ENCODE measurements at regions not wholly inside any gene's neighbourhood (a gene's known extent, or its start where the extent isn't known, plus 50 kb on each side); places are given as distances from the start of the nearest gene placed in this dataset.

DNA sequence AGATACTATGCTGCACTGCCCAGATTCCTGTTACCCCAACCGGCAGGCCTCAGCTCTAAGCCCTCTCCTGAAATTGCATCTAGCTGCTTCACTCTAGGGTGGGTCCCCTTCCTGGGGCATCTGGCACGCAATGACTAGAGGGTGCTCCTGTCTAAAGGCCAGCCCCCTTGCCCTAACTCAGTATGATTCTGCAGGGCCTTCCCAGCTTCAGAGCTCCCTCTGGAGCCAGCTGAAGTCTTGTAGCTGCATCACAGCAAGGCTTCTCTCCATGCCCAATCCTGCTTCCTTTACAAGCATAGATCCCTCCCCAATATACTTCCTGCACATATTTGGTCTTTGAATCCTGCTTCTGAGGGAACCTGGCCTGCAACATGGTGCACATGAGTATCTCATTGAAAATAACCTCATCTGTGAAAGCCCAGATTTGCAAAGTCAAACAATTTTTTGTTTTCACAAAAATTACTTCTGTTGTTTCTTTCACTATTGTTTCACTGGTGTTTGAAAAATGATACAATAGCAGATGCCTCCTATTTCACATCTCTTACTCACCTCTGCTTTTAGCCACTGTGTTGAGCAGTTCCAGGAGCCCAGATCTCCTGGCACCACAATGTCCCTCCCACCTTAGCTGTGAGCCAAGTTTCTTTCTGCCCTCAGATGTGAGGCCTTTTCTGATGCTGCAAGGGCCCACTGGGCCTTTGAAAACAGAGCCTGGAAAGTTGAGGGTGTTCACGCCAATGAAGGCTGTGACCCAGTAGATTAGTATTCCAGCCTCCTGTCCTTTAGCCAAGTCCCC is 169.5 kb upstream of the EGLN3 start:
- no peak for DNase-seq

DNA sequence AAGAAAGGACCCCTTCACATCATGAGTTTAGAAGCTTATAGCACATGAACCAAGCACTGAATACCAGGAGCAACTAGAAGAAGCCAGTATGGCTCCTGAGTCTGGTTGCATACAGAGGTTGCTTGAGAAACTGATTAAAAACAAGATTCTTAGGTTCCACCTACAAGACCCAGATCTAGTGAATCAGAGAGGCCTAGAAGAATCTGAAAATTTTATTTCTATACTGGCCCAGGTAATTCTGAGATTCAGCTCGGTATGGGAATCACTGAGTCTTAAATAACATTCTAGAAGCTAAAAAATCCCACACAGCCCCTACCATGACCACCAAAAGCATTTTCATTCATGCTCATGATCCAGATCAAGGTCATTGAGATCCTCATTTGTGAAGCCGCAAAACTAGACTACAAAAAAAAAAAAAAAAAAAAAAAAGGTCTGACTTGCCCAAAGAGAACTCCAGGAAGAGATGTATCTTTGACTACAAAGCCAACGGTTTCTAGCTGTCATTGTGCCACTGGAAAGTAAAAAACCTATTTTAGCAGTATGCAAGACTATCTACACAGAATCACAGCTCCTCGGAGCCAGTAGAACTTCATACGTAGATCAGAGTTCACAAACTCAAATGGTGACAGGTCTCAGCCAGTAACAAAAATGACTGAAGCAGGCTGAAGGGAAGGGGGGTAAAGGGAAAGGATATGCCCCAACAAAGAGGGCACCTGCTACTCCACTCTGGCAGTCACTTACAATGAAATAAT is 168.4 kb upstream of the EGLN3 start:
- no peak for DNase-seq

DNA sequence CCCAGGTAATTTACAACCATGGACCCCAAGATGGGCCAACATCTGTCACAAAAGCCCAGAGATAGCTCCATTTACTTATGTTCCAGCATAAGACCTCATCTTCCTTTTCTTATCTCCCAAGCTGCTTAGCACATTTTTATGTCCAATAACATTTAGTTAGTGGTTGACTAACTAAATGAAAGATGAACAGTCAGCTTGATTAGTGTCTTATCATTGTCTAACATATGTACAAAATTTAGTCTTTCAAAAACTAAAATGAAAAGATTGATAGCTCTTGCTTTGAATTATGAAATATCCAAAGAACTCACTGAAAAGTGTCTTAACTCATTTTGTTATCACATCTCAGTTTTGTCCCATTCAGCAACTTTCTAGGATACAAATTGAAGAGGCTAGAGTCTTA is 163.1 kb upstream of the EGLN3 start:
- no peak for DNase-seq

DNA sequence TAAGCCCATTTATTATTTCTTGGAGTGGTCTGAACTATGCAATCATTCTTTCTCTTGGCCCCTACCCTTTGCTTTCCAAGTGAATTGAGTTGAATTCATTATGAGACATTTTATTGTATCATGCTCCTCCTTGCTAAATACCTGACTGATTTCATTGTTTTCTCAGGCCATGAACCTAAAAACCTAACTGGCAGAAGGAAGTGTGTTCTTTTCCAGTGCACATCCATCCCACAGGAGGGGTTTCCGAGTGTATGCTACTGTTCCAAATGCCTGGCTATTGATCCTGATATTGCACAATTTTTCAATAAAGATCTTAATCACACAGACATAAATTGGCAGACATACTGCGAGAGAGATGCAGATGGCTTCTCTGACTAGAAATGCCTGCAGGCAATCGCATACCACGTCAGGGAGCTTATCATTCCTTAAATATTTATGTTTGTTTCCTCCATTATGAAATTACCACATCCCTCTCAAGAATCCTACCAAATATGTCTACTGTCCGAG is 162.2 kb upstream of the EGLN3 start:
- no peak for DNase-seq

DNA sequence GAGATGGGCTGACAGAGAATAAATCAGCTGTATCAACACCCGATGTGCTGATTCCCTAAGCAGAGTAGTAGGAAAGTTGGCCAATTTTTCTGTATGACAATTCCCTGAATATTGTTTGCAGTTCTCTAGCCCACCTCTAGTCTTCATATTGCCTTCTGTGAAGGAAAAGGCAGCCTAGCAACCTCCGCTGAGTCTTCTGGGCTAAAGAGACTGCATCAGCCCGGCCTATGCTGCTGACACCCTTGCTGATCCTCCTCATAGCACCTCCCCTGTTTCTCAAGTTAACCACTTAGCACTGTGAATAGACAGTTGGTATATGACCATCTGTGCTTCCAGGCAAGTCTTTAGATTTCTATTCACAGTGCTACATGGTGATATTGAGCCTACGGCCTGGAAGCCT is 161.1 kb upstream of the EGLN3 start:
- no peak for DNase-seq

DNA sequence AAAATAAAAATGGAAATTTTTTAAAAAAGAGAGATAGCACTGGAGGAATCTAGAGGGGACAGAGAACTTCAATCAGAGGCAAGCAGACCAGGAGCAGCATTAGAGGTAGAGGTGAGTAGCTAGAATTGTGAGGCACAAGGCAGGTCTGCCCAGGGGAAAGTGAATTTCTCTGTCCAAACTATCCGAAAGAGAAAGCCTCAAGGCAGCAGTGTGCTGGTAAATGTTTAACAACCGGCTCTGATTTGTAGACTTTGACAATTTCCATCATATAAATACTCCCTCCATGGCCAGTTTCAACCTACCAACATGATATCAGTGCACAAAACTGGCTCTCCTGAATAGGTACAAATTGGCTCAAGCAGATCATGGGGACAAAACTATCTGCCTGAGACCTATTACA is 160.6 kb upstream of the EGLN3 start:
- DNase-seq: no peak

DNA sequence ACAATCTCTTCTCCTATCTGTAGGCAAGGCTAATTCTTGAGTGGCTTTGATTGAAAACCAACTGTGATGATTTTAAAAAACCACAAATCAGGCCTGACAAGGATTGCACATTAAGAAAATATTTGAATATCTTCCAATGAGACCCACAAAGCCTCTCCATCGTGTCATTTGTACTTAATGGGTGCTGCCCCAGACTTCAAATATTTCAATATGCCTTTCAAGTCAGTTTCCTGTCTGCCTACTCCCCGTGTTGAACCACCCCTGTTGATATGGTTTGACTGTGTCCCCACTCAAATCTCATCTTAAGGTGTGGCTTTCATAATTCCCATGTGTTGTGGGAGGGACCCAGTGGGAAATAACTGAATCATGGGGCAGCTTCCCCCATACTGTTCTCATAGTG is 159.7 kb upstream of the EGLN3 start:
- DNase-seq: no peak

DNA sequence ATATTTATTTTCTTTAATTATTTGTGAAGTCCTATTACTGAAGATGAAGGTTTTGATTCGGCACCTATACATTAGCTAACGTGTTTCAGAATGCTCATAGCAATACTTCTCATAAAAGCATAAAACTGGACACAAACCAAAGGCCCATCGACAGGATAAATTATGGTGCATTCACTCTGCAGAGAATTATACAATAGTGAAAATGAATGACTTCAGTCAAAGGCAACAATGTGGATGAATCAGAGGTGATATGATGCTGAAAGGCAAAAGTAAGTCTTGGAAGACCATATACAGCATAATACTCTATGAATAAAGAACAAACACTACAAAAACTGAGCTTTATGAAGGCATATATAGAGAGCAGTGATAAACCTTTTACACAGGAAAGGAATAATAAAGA is 156.6 kb upstream of the EGLN3 start:
- DNase-seq: no peak

DNA sequence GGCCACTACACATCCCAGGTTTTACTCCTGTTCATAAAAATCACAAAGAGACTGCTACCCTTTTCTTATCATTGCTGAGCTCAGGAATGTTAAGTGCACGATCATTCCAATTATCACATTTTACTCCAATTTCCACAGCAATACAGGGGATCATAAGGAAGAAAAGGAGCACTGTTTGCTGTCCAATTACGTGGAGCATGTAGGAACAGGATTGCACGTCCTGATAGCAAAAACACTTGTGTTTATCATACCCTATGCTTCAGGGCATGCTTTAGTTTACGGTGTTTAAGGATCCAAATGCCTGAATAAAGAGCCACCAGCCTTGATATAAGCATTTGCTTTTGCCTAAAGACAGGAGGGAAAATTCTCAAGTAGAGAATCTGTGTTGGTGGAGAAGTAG is 155.4 kb upstream of the EGLN3 start:
- no peak for DNase-seq

DNA sequence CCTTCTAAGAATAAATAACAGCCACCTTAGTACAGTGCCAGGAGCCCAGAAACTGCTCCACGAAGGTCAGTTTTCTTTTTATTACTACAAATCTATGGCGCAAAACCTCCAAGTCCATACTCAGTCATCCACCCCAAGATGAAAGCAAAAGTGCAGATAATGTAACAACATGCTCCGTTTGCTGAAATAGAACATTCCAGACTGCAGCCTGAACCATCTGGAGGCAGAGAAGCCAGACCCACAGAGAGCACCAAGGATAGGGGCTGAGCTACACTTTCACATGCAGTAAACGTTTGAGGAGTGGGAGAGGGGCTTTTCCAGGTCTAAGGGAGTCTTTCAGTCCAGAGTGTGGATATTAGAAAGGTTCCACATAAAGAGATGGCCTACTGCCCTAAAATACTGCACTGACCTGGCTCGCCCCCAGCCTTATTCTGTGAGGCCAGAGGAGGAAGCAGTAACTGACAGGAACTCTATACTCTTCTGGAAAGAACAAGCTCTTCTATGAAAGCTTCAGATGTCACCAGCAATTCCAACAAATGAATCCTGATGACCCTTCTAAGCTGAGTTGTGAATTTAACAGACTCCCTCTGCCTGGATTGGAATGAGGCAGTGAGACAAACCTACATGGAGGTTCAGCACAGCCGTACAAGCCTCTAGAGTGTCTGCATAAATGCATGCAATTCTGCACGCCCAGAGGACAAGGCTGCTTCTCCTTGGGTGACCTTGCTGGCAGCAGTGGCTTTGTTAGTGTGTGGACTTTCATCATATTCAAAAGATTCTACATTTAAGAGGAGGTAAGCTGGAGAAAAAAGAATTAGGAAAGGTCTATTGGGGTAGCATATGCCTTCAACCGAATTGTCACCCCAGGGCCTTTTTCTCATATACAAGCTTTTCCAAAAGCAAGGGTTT is 153.9 kb upstream of the EGLN3 start:
- no peak for DNase-seq

DNA sequence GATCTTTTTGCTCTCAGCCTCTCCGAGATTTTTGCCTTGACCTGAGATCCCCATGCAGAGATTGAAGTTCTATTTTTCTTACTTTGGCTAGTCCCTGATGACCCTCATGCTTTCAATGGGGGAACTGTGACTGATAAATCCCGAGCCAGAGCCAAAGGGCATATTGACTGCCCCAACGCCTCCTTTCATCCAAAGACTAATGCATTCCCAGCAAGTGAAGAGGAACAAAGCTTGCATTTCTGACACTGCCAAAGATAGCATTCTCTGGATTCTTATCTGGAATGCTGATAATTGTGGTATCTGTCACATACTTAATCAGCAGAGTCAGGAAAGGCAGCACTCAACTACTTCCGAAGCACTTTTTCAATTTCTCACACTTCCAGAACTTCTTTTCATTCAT is 152.3 kb upstream of the EGLN3 start:
- DNase-seq: no peak

DNA sequence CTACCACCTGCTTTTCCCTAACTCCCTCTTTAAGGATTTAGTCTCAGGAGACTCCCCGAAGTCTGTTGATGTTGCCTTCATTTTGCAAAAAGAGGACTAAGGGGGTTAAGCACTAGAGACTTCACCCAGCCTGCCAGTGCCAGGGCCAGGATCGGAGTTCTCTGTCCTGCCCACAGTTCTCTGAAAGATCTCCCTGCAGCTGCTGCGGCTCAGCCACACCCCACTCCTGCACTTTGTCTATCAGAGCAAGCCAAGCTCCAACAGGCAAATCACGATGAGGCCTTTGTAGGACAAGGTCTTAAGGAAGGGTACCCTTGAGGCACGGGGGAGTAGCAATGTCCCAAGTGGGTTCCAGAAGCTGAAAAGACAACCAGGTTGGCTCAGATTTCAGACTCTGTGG is 148.8 kb upstream of the EGLN3 start:
- no peak for DNase-seq

DNA sequence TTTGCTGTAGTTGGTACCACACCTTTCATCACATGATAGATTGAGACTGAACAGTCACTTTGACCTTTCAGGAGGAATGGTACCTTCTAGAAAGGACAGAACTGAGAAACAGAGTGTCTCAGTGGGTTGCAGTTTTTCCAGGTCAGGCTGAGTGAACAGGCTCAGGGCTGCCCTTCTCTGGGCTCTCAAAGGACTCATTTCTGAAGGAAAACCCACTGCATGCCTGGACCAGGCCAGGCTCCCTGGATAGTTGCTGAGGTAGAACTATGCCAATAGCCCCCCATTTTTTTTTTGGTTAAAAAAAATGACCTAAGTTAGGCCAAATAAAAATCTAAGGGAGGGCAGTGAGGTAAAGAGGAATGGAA is 148.1 kb upstream of the EGLN3 start:
- DNase-seq: no peak

DNA sequence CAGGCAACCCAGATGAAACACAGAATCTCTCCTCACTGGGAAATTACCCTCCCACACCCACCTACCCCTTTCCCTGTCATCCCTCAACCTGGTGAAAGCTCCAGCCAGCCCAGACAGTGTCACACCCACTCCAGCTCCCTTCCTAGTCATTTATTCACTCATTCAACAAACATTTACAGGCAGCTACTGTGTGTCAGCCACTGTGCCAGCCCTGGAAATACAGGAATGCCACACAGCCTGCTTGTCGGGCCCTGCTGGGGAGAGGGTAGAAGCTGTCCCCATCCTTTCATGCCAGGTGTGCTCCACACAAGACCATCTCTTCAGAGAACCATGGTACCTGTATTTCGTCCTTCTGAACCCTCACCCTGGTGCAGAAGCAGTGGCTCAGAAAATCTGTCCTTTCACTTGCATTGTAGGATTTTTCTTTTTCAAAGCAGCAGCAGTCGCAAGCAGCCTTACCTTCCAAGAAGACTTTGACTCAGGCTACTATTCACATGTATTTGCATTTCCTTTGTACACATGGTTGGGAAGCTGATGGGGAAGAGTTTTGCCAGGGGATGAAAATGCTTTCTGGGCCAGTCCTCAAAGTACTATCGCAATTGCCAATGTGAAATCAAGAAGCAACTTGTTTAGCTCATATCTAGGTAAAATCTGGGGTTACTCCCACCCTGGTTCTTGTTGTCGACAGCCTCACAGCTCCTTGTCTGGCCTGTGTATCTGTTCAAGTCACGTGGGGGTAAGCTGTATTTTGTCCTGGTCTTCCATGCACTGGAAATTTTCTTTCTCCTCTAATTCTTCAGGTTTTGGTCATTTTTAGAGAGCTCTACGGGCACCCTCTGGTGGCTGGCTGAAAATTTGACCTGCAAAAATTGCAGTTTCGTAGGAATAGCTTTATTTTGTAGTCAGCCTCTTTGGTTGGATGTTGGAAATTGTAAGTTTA is 147.4 kb upstream of the EGLN3 start:
- DNase-seq: no peak

DNA sequence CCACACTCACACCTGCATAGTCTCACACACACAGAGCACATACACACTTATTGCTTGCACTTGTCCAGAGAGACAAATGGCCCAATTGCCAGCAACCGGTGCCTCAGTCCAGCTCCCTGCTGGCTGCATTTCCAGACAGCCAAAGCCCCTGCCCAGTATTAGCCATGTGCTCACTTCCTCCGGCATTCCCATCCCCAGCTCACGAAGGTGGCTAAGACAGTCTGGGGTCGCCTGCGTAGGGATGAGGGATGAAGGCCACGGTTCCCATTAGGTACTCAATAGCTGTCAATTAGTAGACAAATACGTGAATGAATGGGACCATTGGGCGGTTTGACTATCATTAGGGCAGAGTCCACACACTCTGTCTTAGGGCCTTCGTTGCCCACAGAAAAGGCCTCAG is 146.8 kb upstream of the EGLN3 start:
- no peak for DNase-seq

DNA sequence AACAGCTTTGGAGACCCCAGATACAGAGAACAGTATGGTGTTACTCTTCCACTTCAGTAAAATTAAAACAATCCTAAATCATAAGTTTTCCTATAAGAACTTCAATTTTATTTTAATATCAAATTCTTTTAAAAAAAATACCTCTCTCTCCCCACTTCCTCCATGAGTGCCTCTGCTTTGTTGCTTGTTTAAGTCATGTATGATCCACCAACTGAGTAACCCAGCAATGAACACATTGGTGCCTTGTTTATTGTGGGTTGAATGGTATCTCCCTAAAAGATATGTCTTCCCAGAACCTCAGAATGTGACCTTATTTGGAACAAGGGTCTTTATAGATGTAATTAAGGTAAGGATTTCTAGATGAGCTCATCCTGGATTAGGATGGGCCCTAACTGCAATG is 143.5 kb upstream of the EGLN3 start:
- no peak for DNase-seq

DNA sequence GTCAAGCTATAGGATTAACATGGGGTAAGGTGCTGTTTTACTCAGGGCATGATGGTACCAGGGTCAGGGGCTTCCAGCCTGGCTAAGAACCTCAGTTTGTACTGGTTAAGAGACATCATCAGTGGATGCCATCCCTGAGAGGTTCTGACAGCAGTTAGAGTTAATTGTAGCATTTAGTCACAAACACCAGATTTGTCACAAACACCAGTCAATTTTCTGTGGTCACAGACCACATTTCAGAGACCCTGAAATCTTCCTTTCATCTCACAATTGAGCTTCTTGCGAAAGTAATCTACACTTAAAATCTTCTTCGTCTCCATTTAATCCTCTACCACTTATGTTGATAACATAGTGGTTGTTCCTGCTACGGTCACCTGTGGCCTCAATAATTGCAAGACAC is 143.0 kb upstream of the EGLN3 start:
- no peak for DNase-seq

DNA sequence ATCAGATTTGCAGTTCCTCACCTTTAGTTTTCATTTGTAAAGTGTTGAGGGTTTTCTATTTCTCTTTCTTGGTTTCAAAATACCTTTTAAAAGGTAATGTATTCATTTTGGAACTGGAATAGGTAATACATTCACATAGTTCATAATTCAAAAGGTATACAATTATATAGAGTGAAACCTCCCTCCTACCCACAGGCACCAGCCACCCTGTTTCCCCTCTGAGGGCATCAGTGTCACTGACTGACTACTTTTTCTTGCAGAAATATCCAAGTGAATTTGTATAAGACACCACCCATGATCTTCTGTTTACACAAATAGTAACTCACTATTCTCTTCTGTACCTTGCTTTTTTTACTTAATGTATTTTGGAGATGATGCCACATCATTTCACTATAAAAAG is 139.6 kb upstream of the EGLN3 start:
- no peak for DNase-seq

DNA sequence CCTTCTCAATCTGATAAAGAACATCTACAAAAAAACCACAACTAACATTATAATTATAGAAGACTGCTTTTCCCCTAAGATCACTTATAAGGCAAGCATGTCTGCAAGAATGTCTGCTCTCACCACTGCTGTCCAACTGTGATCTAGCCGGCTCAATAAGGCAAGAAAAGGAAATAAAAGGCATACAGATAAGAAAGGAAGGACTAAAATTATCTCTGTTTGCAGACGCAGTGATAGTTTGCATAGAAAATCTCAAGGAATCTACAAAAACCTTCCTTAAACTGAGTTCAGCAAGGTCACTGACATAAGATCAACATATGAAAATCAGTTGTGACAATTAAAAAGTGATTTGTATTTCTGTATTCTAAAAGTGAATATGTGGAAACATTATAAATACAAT is 138.0 kb upstream of the EGLN3 start:
- no peak for DNase-seq

DNA sequence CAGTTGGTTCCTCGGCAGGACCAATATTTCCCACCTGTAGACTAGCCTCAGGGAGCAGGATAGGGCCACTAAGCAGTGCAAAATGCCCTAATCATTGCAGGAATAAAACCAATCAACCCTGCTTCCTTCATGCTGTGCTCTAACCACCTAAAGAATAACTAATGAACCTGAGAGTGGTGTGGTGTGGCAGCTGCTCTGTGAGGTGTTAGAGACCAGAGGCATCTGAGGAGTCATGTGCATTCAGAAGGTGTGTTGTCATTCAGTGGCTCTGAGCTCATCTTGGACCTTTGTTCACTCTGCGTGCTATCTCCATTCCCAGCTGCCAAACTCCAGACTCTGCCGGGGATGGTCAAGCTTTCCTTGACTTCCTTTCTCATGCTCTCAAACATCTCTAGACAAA is 136.7 kb upstream of the EGLN3 start:
- no peak for DNase-seq

DNA sequence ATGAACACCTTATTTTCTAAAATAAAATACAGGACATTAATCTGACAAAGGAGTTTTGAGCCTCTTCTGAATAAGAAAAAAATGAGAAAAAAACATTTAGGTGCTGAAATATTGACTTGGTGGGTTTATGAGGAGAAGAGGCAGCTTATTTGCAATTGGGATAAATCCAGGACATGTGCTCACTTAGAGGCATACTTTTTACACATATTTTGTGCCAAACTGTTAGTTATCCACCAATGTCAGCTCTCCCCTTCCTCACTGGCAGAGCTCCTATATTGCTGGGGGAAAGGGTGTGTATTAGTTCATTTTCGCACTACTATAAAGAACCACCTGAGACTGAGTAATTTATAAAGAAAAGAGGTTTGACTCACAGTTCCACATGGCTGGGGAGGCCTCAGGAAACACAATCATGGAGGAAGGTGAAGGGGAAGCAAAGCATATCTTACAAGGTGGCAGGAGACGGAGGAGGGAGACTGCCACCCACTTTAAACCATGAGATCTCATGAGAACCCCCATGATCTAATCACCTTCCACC is 135.4 kb upstream of the EGLN3 start:
- no peak for DNase-seq

DNA sequence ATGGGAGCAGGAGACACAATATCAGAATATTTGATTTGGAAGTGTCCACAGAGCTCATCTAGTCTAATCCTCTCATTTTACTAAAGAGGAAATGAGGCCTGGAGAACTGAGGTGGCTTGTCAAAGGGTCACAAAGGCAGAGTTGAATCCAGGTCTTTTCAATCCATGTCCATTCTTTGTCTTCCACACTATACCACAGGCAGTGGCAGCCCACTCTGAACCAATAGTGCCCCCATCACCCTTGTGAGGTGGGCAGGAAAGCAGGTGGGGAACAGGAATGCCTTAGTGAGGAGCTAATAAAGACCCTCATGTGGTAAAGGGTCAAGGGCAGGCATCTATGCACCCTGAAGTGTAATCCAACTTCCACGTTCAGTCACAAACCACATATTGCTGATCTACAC is 134.8 kb upstream of the EGLN3 start:
- no peak for DNase-seq

Measured in NCI-H2171 (cell line).